GM23338 (cell line): ENCODE measurements at regions not wholly inside any gene's neighbourhood (a gene's known extent, or its start where the extent isn't known, plus 50 kb on each side); places are given as distances from the start of the nearest gene placed in this dataset.

Experiments used
- ATAC-seq: fragments of 200-7000 bp; cut with Tn5 transposase; 3 replicates; pipeline ENCODE4 v1.9.1; 2020
- DNase-seq: peaks from one replicate; pipeline ENCODE4 v3.0.0-alpha.2; 2015; ENCODE audit warnings: low spot score
- H2AFZ ChIP-seq: fragments of 200-600 bp; sonication (generic); 2 replicates; pipeline ENCODE4 v1.8.0; 2016; ENCODE audit warnings: antibody characterized with exemption, mild to moderate bottlenecking, moderate library complexity
- H3F3A ChIP-seq: fragments of 200-600 bp; sonication (generic); replicated peaks from 2 replicates; pipeline ENCODE4 v1.8.0; 2017; ENCODE audit warnings: antibody characterized with exemption, mixed run types, low read depth
- H3K27ac ChIP-seq: fragments of 200-600 bp; sonication (generic); 2 replicates; pipeline ENCODE4 v1.6.1; 2016; ENCODE audit warnings: low read depth
- H3K27me3 ChIP-seq: fragments of 200-600 bp; sonication (generic); 2 replicates; pipeline ENCODE4 v1.8.0; 2016; ENCODE audit warnings: mild to moderate bottlenecking, mixed run types, moderate library complexity; ENCODE audit not compliant: insufficient read depth
- H3K36me3 ChIP-seq: fragments of 200-600 bp; sonication (generic); 2 replicates; pipeline ENCODE4 v1.8.0; 2016; ENCODE audit warnings: mild to moderate bottlenecking; ENCODE audit not compliant: insufficient read depth
- H3K4me1 ChIP-seq: fragments of 200-600 bp; sonication (generic); 2 replicates; pipeline ENCODE4 v1.8.0; 2016; ENCODE audit warnings: mild to moderate bottlenecking, moderate library complexity; ENCODE audit not compliant: insufficient read depth
- H3K4me2 ChIP-seq: fragments of 200-600 bp; sonication (generic); 2 replicates; pipeline ENCODE4 v1.7.1; 2017; ENCODE audit warnings: mixed run types
- H3K4me3 ChIP-seq: fragments of 200-600 bp; sonication (generic); 2 replicates; pipeline ENCODE4 v1.6.1; 2016; ENCODE audit warnings: mixed run types
- H3K79me2 ChIP-seq: fragments of 200-600 bp; sonication (generic); replicated peaks from 2 replicates; pipeline ENCODE4 v1.8.0; 2017; ENCODE audit warnings: mild to moderate bottlenecking; ENCODE audit not compliant: insufficient read depth
- H3K9me2 ChIP-seq: fragments of 200-600 bp; sonication (generic); 2 replicates; pipeline ENCODE4 v1.8.0; 2017; ENCODE audit not compliant: insufficient read depth
- H4K20me1 ChIP-seq: fragments of 200-600 bp; sonication (generic); replicated peaks from 2 replicates; pipeline ENCODE4 v1.8.0; 2017; ENCODE audit warnings: mild to moderate bottlenecking; ENCODE audit not compliant: insufficient read depth
- H3K27ac Mint-ChIP-seq: 2 replicates; pipeline ENCODE4 v1.8.0; 2020; ENCODE audit warnings: inconsistent platforms, mild to moderate bottlenecking, moderate library complexity, mixed read lengths
- H3K27me3 Mint-ChIP-seq: 3 replicates; pipeline ENCODE4 v1.8.0; 2022; ENCODE audit warnings: low read depth, mild to moderate bottlenecking, moderate library complexity, mixed read lengths, inconsistent platforms; ENCODE audit not compliant: insufficient read depth, poor library complexity
- H3K36me3 Mint-ChIP-seq: 3 replicates; pipeline ENCODE4 v1.8.0; 2021; ENCODE audit warnings: low read depth, mild to moderate bottlenecking, inconsistent platforms, moderate library complexity, mixed read lengths
- H3K4me1 Mint-ChIP-seq: 3 replicates; pipeline ENCODE4 v1.8.0; 2020; ENCODE audit warnings: mild to moderate bottlenecking, inconsistent platforms, mixed read lengths
- H3K4me3 Mint-ChIP-seq: 3 replicates; pipeline ENCODE4 v1.8.0; 2021; ENCODE audit warnings: moderate library complexity, mild to moderate bottlenecking, inconsistent platforms, mixed read lengths
- H3K9me3 Mint-ChIP-seq: 3 replicates; pipeline ENCODE4 v1.8.0; 2020; ENCODE audit warnings: moderate library complexity, mild to moderate bottlenecking, inconsistent platforms, mixed read lengths
- CREB1 ChIP-seq: fragments of 250-450 bp; sonication (Bioruptor Pico); IDR thresholded peaks from 2 replicates; pipeline ENCODE4 v1.5.0; 2020; ENCODE audit warnings: low read depth, mild to moderate bottlenecking, moderate library complexity
- CTCF ChIP-seq, 2 experiments: fragments of 200-600 bp in 1 of 2; sonication (generic) in 1 of 2; conservative IDR thresholded peaks; 2 replicates each; pipeline versions ENCODE4 v1.5.1 to v1.6.1; 2016 to 2017; ENCODE audit warnings: antibody characterized with exemption in 2 of 2, low read depth in 2 of 2, mild to moderate bottlenecking in 2 of 2, moderate library complexity in 1 of 2
- ETS1 ChIP-seq: IDR thresholded peaks from 2 replicates; pipeline ENCODE4 v1.6.1; 2016; ENCODE audit warnings: antibody characterized with exemption
- EZH2 ChIP-seq: fragments of 200-600 bp; sonication (generic); IDR thresholded peaks from one replicate; pipeline ENCODE4 v1.8.0; 2017; ENCODE audit warnings: antibody characterized with exemption, mild to moderate bottlenecking, low read depth; ENCODE audit not compliant: unreplicated experiment
- JUNB ChIP-seq: IDR thresholded peaks from one replicate; pipeline ENCODE4 v1.6.1; 2016; ENCODE audit warnings: antibody characterized with exemption; ENCODE audit not compliant: unreplicated experiment
- NANOG ChIP-seq: IDR thresholded peaks from 2 replicates; pipeline ENCODE4 v1.6.1; 2016; ENCODE audit warnings: antibody characterized with exemption, borderline replicate concordance
- POLR2AphosphoS5 ChIP-seq: IDR thresholded peaks from 2 replicates; pipeline ENCODE4 v1.6.1; 2016; ENCODE audit warnings: antibody characterized with exemption, low read depth
- REST ChIP-seq: IDR thresholded peaks from one replicate; pipeline ENCODE4 v1.6.1; 2018; ENCODE audit warnings: antibody characterized with exemption; ENCODE audit not compliant: unreplicated experiment
- ZNF114 ChIP-seq: fragments of 250-450 bp; sonication (Bioruptor Pico); IDR thresholded peaks from 2 replicates; pipeline ENCODE4 v1.5.0; 2020; ENCODE audit warnings: mild to moderate bottlenecking, moderate library complexity
- ZNF331 ChIP-seq: fragments of 250-450 bp; sonication (Bioruptor Pico); IDR thresholded peaks from 2 replicates; pipeline ENCODE4 v1.5.0; 2020; ENCODE audit warnings: low read depth, mild to moderate bottlenecking, moderate library complexity
- ZNF462 ChIP-seq: fragments of 250-450 bp; sonication (Bioruptor Pico); IDR thresholded peaks from 2 replicates; pipeline ENCODE4 v1.5.0; 2020; ENCODE audit warnings: mild to moderate bottlenecking, moderate library complexity

DNA sequence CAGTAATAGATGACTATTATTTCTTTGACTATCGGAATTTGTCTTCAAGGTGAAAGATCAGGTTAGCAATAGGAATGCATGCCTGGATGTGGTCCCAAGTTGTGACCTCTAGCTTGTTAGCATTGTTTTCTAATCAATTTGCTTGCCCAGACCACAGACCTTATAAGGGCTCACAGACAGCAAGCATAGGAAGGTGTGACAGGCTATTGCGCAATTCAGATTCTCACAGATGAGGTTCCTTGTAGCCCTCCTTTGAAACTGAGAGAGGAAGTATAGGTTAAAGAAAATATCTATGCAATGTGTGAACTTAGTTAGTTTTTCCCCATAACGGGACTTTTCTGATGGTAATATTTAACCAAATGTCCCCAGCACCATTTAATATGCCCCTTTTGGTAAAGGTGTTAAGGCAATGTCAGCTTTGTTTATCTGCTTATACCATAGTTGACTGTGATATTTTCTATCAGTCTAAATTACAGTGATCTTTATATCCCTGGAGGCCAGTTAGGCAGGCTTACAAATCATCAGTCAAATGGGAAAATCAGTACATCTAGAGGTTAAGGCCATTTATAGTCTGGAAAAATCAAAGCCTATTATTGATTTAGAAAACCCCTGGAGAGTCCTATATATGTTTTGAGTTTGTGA is 168.1 kb upstream of the MBNL1 start (continued):
- TF ChIP-seq ZNF462 (no peak), EZH2 (no peak), POLR2AphosphoS5 (no peak)

GRCh38 chr3:152102410-152102809 is 166.3 kb upstream of the MBNL1 start:
- Histone ChIP-seq H4K20me1 (no peaks in the 10 kb centered on the region), H3K36me3 (no peaks in the 10 kb centered on the region), H3K27me3 (no peaks in the 10 kb centered on the region), H3K9me2 (no peaks in the 10 kb centered on the region; the same call in 1 of the 2 replicates), H3F3A (no peaks in the 10 kb centered on the region), H3K4me2 (no peak overlapping the region), H3K27ac (no peak overlapping the region), H3K4me3 (no peak overlapping the region), H3K79me2 (no peaks in the 10 kb centered on the region), H2AFZ (no peak overlapping the region), H3K4me1 (peaks cover 6% of the 10 kb centered on the region; the same call in 1 of the 2 replicates)
- Mint-ChIP-seq H3K4me1 (peaks cover 6% of the 10 kb centered on the region; the same call in 2 of the 3 replicates), H3K4me3 (no peak overlapping the region), H3K9me3 (no peaks in the 10 kb centered on the region), H3K36me3 (no peaks in the 10 kb centered on the region), H3K27me3 (no peaks in the 10 kb centered on the region), H3K27ac (no peak overlapping the region; the same call in 1 of the 2 replicates)
- ATAC-seq, result no peak
- no peak for DNase-seq
- TF ChIP-seq CTCF (conservative IDR thresholded peaks at IDR 0.05; ENCODE audit: low read depth in 2 of 2) (no peak), JUNB (no peak), POLR2AphosphoS5 (no peak), NANOG (no peak), CREB1 (CRISPR knock-in tag) (no peak), ZNF114 (CRISPR knock-in tag) (no peak), ZNF331 (CRISPR knock-in tag) (no peak), ETS1 (no peak), REST (no peak)
